ENCODE measurements at regions not wholly inside any gene's neighbourhood (a gene's known extent, or its start where the extent isn't known, plus 50 kb on each side); places are given as distances from the start of the nearest gene placed in this dataset.
A peak's percentile ranks its signal among the peaks of the same experiment; 100 is the strongest.
"Not testable (repeated sequence)": the region's sequence is repeated elsewhere in the genome, so short reads cannot be mapped to it uniquely, and the experiment has no call there.

GRCh38 chr17:15802917-15803316, 70.8 kb downstream of the TBC1D26 start:
- not testable (repeated sequence) for H3K27me3 ChIP-seq (ENCODE audit: control insufficient read depth, insufficient read depth, low read length, poor library complexity, severe bottlenecking); H3K4me3 ChIP-seq (ENCODE audit: low read length); H3K9me3 ChIP-seq (ENCODE audit: control insufficient read depth, low read length); H3K27ac Mint-ChIP-seq; H3K27me3 Mint-ChIP-seq (ENCODE audit: insufficient read depth); H3K4me1 ChIP-seq (ENCODE audit: control insufficient read depth, insufficient read depth, low read length); H3K36me3 ChIP-seq (ENCODE audit: control insufficient read depth, insufficient read depth, low read length); H3K9ac ChIP-seq (ENCODE audit: extremely low read depth, low read length, poor library complexity, severe bottlenecking); H3K36me3 Mint-ChIP-seq (ENCODE audit: low read depth); H3K4me3 Mint-ChIP-seq; DNase-seq; H3K4me1 Mint-ChIP-seq; H3K27ac ChIP-seq (ENCODE audit: low read depth, low read length); H3K9me3 Mint-ChIP-seq
- WGBS, 2 experiments (ENCODE audit: insufficient coverage in 1 of 2, insufficient read length in 1 of 2): 86% methylated on average over 1 of the region's 1 CpG; no CpG with 5 or more reads in 1 of the 2 experiments

- H3K9me3 Mint-ChIP-seq; H3K4me3 ChIP-seq (ENCODE audit: low read length); H3K27me3 Mint-ChIP-seq (ENCODE audit: insufficient read depth); H3K36me3 ChIP-seq (ENCODE audit: control insufficient read depth, insufficient read depth, low read length); H3K4me3 Mint-ChIP-seq; H3K9ac ChIP-seq (ENCODE audit: extremely low read depth, low read length, poor library complexity, severe bottlenecking); H3K4me1 ChIP-seq (ENCODE audit: control insufficient read depth, insufficient read depth, low read length); H3K36me3 Mint-ChIP-seq (ENCODE audit: low read depth); H3K27me3 ChIP-seq (ENCODE audit: control insufficient read depth, insufficient read depth, low read length, poor library complexity, severe bottlenecking); DNase-seq; H3K4me1 Mint-ChIP-seq; H3K9me3 ChIP-seq (ENCODE audit: control insufficient read depth, low read length); H3K27ac Mint-ChIP-seq; H3K27ac ChIP-seq (ENCODE audit: low read depth, low read length): not testable (repeated sequence)
- WGBS, 2 experiments (ENCODE audit: insufficient coverage in 1 of 2, insufficient read length in 1 of 2): no CpG with 5 or more reads among the region's 4 CpGs
Observed at GRCh38 chr17:15806825-15807224, 74.7 kb downstream of the TBC1D26 start.

- H3K4me3 ChIP-seq (ENCODE audit: low read length); H3K9me3 ChIP-seq (ENCODE audit: control insufficient read depth, low read length); H3K4me1 Mint-ChIP-seq; H3K4me1 ChIP-seq (ENCODE audit: control insufficient read depth, insufficient read depth, low read length); H3K27ac Mint-ChIP-seq; H3K27me3 Mint-ChIP-seq (ENCODE audit: insufficient read depth); H3K27me3 ChIP-seq (ENCODE audit: control insufficient read depth, insufficient read depth, low read length, poor library complexity, severe bottlenecking); H3K27ac ChIP-seq (ENCODE audit: low read depth, low read length); H3K36me3 Mint-ChIP-seq (ENCODE audit: low read depth); H3K9me3 Mint-ChIP-seq; H3K4me3 Mint-ChIP-seq; H3K9ac ChIP-seq (ENCODE audit: extremely low read depth, low read length, poor library complexity, severe bottlenecking); H3K36me3 ChIP-seq (ENCODE audit: control insufficient read depth, insufficient read depth, low read length): not testable (repeated sequence)
- WGBS, 2 experiments (ENCODE audit: insufficient coverage in 1 of 2, insufficient read length in 1 of 2): 84 to 86% methylated on average over 2 of the region's 7 CpGs
- DNase-seq: peak; percentile 49
Observed at GRCh38 chr17:15813388-15813787, 81.3 kb downstream of the TBC1D26 start.

- not testable (repeated sequence) for H3K4me3 Mint-ChIP-seq; H3K27me3 ChIP-seq (ENCODE audit: control insufficient read depth, insufficient read depth, low read length, poor library complexity, severe bottlenecking); H3K4me1 Mint-ChIP-seq; DNase-seq; H3K27ac Mint-ChIP-seq; H3K9me3 ChIP-seq (ENCODE audit: control insufficient read depth, low read length); H3K4me1 ChIP-seq (ENCODE audit: control insufficient read depth, insufficient read depth, low read length); H3K4me3 ChIP-seq (ENCODE audit: low read length); H3K27me3 Mint-ChIP-seq (ENCODE audit: insufficient read depth); H3K36me3 Mint-ChIP-seq (ENCODE audit: low read depth); H3K9me3 Mint-ChIP-seq; H3K27ac ChIP-seq (ENCODE audit: low read depth, low read length); H3K9ac ChIP-seq (ENCODE audit: extremely low read depth, low read length, poor library complexity, severe bottlenecking); H3K36me3 ChIP-seq (ENCODE audit: control insufficient read depth, insufficient read depth, low read length)
- no CpG with 5 or more reads among the region's 3 CpGs for WGBS, 2 experiments (ENCODE audit: insufficient coverage in 1 of 2, insufficient read length in 1 of 2)
Observed at GRCh38 chr17:15814003-15814402, 81.9 kb downstream of the TBC1D26 start.

- H3K27me3 Mint-ChIP-seq (ENCODE audit: insufficient read depth); H3K9me3 Mint-ChIP-seq; H3K27ac Mint-ChIP-seq; H3K4me3 ChIP-seq (ENCODE audit: low read length); H3K4me3 Mint-ChIP-seq; H3K4me1 Mint-ChIP-seq; H3K36me3 ChIP-seq (ENCODE audit: control insufficient read depth, insufficient read depth, low read length); H3K4me1 ChIP-seq (ENCODE audit: control insufficient read depth, insufficient read depth, low read length); H3K9ac ChIP-seq (ENCODE audit: extremely low read depth, low read length, poor library complexity, severe bottlenecking); H3K27ac ChIP-seq (ENCODE audit: low read depth, low read length); H3K36me3 Mint-ChIP-seq (ENCODE audit: low read depth); H3K9me3 ChIP-seq (ENCODE audit: control insufficient read depth, low read length); H3K27me3 ChIP-seq (ENCODE audit: control insufficient read depth, insufficient read depth, low read length, poor library complexity, severe bottlenecking): not testable (repeated sequence)
- 95 to 97% methylated on average over 6 to 16 of the region's 20 CpGs for WGBS, 2 experiments (ENCODE audit: insufficient coverage in 1 of 2, insufficient read length in 1 of 2)
- peak; percentile 31 for DNase-seq
Observed at GRCh38 chr17:15817861-15818260, 85.8 kb downstream of the TBC1D26 start.

- not testable (repeated sequence) for H3K36me3 Mint-ChIP-seq (ENCODE audit: low read depth); H3K9ac ChIP-seq (ENCODE audit: extremely low read depth, low read length, poor library complexity, severe bottlenecking); H3K9me3 ChIP-seq (ENCODE audit: control insufficient read depth, low read length); H3K36me3 ChIP-seq (ENCODE audit: control insufficient read depth, insufficient read depth, low read length); H3K27ac ChIP-seq (ENCODE audit: low read depth, low read length); H3K27me3 Mint-ChIP-seq (ENCODE audit: insufficient read depth); DNase-seq; H3K4me3 ChIP-seq (ENCODE audit: low read length); H3K9me3 Mint-ChIP-seq; H3K4me1 ChIP-seq (ENCODE audit: control insufficient read depth, insufficient read depth, low read length); H3K27ac Mint-ChIP-seq; H3K4me3 Mint-ChIP-seq; H3K27me3 ChIP-seq (ENCODE audit: control insufficient read depth, insufficient read depth, low read length, poor library complexity, severe bottlenecking); H3K4me1 Mint-ChIP-seq
- 82% methylated on average over 4 of the region's 5 CpGs; no CpG with 5 or more reads in 1 of the 2 experiments for WGBS, 2 experiments (ENCODE audit: insufficient coverage in 1 of 2, insufficient read length in 1 of 2)
Observed at GRCh38 chr17:15822280-15822679, 90.2 kb downstream of the TBC1D26 start.

Data from endodermal cell (in vitro differentiated cells).